Adipocyte (in vitro differentiated cells): ENCODE measurements at regions not wholly inside any gene's neighbourhood (a gene's known extent, or its start where the extent isn't known, plus 50 kb on each side); places are given as distances from the start of the nearest gene placed in this dataset.
"Not testable (repeated sequence)": the region's sequence is repeated elsewhere in the genome, so short reads cannot be mapped to it uniquely, and the experiment has no call there.

Source experiments
- DNase-seq: peaks from one replicate; pipeline ENCODE4 v3.0.0-alpha.2; 2015; ENCODE audit warnings: low read depth
- H3K27me3 ChIP-seq: replicated peaks from 2 replicates; pipeline ENCODE4 v1.7.0; 2013; ENCODE audit warnings: mild to moderate bottlenecking, low read length, moderate library complexity; ENCODE audit not compliant: control insufficient read depth, insufficient read depth
- H3K36me3 ChIP-seq: 2 replicates; pipeline ENCODE4 v1.7.0; 2013; ENCODE audit warnings: low read length, mild to moderate bottlenecking, moderate library complexity; ENCODE audit not compliant: control insufficient read depth, insufficient read depth, severe bottlenecking
- H3K4me1 ChIP-seq: 2 replicates; pipeline ENCODE4 v1.7.0; 2013; ENCODE audit warnings: mild to moderate bottlenecking, low read length, moderate library complexity; ENCODE audit not compliant: control insufficient read depth, insufficient read depth
- H3K4me3 ChIP-seq: 2 replicates; pipeline ENCODE4 v1.7.0; 2013; ENCODE audit warnings: mild to moderate bottlenecking, low read length, moderate library complexity
- H3K9ac ChIP-seq: 2 replicates; pipeline ENCODE4 v1.7.0; 2013; ENCODE audit warnings: mild to moderate bottlenecking, low read length, moderate library complexity
- H3K9me3 ChIP-seq: 2 replicates; pipeline ENCODE4 v1.7.0; 2013; ENCODE audit warnings: mild to moderate bottlenecking, low read length, moderate library complexity; ENCODE audit not compliant: control insufficient read depth

DNA sequence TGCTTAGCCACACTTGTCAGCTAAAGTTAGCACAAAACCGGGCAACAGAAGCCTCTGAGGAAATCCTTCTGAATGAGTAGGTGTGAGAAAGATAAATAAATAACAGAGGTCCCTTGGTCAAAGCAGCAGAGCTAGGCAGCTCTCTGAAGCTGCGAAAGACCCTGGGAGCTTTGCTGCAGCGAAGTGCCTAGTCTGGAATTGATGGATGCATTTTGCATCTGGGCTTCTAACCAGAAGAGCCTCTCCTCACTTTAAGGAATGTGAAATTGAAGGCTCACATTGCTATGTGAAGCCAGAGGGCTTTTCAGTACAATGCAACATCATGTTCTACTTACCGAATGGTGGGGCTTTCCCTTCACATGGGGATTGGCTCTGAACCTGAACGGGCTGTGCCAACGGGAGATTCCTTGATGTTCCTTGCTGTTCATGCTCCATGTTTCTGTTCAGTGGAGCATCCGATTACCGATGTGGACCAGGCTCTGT, 274.6 kb downstream of the HS3ST3B1 start:
- peak; percentile 72 for DNase-seq

DNA sequence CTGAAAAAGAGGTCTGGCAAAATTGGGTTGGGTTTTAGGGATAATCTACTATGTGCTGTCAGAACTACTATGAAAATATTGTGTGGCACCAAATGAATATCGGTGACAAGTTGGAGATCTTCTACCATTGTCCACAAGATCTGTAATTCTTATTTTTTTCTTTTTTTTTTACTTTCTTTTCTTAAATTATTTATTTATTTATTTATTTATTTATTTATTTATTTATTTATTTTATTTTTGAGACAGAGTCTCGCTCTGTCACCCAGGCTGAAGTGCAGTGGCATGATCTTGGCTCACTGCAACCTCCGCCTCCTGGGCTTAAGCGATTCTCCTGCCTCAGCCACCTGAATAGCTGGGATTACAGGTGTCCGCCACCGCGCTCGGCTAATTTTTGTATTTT, 259.4 kb downstream of the HS3ST3B1 start:
- not testable (repeated sequence) for H3K4me1 ChIP-seq, H3K9me3 ChIP-seq, H3K4me3 ChIP-seq, H3K9ac ChIP-seq, H3K27me3 ChIP-seq, H3K36me3 ChIP-seq, DNase-seq

More for the DNA sequence above, 274.6 kb downstream of the HS3ST3B1 start:
- H3K9me3 ChIP-seq: no peaks in the 10 kb centered on the region
- no peak overlapping the region for H3K4me3 ChIP-seq
- H3K9ac ChIP-seq: no peak overlapping the region
- peaks cover 11% of the 10 kb centered on the region for H3K27me3 ChIP-seq
- peaks cover 8% of the 10 kb centered on the region for H3K4me1 ChIP-seq
- H3K36me3 ChIP-seq: no peaks in the 10 kb centered on the region

DNA sequence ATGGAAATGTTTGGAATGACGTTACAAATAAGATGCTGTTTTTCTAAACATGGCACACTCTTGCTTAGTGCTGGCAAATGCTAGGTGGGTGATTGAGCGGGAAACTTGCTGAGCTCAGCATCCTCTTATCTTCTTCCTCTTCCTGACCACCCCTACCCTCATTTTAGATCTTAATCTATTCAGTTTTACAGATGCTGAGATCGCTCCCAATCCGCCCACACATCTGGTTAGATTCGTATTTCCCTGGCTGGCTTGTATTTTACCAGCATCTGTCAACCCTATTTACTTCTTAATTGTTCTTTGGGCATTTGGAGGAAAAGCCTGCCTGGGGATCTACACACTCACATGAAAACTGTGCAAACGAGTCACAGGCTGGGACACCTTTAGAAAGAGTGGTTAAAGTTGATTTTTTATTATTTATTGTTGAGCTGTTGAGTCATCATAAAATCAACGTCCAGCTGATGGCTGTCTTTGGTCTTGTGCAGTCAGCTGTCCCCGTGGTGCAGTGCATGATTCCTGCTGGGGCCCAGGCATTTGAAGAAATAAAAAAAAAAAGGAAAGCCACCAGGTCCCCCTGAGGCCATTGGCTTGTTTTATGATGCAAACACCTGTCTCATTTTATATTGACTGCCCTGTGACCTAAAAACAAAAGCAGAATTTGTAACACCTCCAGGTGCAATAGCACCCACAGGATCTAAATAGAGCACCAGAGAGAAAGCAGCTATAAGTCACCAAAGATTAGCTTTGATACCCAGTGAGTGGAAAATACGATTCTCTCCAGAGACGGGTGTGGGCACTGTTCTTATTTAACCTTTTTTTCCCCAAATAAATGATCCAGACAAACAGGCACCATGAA, 258.6 kb downstream of the HS3ST3B1 start:
- H3K4me3 ChIP-seq: no peak overlapping the region
- no peaks in the 10 kb centered on the region for H3K36me3 ChIP-seq
- no peak for DNase-seq
- no peak overlapping the region for H3K9ac ChIP-seq
- H3K9me3 ChIP-seq: no peaks in the 10 kb centered on the region
- H3K4me1 ChIP-seq: no peaks in the 10 kb centered on the region
- no peaks in the 10 kb centered on the region for H3K27me3 ChIP-seq

DNA sequence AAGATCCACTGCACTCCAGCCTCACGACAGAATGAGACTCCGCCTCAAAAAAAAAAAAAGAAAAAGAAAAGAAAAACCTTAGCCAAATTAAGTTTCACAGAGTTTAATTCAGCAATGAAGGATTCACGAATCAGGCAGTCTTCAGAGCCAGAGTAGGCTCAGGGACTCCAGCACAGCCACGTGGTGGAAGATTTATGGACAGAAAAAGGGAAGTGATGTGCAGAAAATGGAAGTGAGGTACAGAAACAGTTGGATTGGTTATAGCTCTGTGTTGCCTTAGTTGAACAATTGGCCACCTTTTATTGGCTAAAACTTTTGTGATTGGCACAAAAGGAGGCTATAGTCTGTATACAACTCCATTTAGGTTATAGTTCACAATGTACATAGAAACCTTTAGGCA, 256.6 kb downstream of the HS3ST3B1 start:
- Histone ChIP-seq H3K4me1 (no peaks in the 10 kb centered on the region), H3K9ac (no peak overlapping the region), H3K9me3 (no peaks in the 10 kb centered on the region), H3K36me3 (no peaks in the 10 kb centered on the region), H3K27me3 (no peaks in the 10 kb centered on the region), H3K4me3 (no peak overlapping the region)
- no peak for DNase-seq

DNA sequence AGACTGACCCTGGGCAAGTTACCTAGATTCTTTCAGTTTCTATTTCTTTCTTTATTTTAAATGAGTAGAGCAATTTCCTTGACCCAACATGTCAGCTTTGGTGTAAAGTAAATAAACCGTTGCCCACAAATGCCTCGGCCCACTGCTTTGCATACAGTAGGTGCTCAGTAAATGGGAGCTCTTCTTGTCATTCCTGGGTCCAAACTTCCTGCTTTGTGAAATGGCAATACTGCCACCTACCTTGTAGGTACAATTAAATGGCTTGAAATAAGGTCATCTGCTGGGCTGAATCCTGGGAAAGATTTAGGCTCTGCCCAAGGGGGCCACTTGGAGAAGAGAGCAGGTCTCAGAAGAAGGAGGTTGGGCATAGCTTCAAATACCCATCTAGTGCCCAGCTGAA, 253.0 kb downstream of the HS3ST3B1 start:
- H3K9ac ChIP-seq: no peak overlapping the region
- no peak for DNase-seq

DNA sequence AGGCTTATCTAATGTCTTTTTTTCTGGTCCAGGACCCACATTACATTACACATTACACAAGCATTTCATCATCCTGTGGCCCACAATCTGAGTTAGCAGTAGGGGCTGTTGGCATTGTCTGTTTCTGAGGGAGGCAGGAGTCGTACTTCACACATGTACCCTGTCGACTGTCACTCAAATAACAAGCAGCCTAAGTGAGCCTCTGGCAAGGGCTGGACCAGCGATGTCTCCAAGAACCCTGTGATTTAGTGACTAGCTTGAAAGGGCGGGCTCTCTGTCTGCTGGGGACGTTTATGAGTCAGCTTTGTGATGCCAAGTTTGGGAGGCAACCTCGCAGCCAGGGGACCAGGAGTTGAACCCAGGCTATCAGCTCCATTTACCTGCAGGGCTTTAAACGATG, 251.4 kb downstream of the HS3ST3B1 start:
- no peak overlapping the region for H3K9ac ChIP-seq
- H3K9me3 ChIP-seq: no peaks in the 10 kb centered on the region
- H3K4me3 ChIP-seq: no peak overlapping the region
- no peaks in the 10 kb centered on the region for H3K36me3 ChIP-seq
- no peak for DNase-seq
- no peaks in the 10 kb centered on the region for H3K27me3 ChIP-seq
- no peaks in the 10 kb centered on the region for H3K4me1 ChIP-seq

More for the DNA sequence above, 253.0 kb downstream of the HS3ST3B1 start:
- no peak overlapping the region for H3K4me3 ChIP-seq
- no peaks in the 10 kb centered on the region for H3K4me1 ChIP-seq
- no peaks in the 10 kb centered on the region for H3K36me3 ChIP-seq
- H3K9me3 ChIP-seq: no peaks in the 10 kb centered on the region
- H3K27me3 ChIP-seq: no peaks in the 10 kb centered on the region

DNA sequence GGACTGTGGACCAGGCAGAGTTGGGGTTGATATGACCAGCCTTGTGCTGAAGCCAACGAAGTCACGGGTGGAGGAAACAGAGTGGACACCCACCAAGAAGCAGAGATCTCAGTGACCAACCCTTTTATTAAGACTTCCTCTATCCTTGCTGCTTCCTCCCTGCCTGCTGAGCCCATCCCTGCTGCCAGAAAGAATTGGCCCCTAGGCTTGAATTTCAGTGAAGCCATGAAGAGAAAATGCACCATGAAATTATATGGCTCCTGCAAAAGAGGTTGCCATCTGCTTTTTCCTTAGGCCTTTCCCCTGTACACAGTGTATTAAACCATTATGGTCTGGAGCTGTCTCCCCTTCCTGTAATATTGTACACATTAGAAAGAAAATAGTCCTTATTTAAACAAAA, 246.7 kb downstream of the HS3ST3B1 start:
- Histone ChIP-seq H3K9me3 (no peaks in the 10 kb centered on the region), H3K36me3 (no peaks in the 10 kb centered on the region), H3K4me1 (no peaks in the 10 kb centered on the region), H3K9ac (no peak overlapping the region), H3K4me3 (no peak overlapping the region), H3K27me3 (no peaks in the 10 kb centered on the region)
- no peak for DNase-seq

DNA sequence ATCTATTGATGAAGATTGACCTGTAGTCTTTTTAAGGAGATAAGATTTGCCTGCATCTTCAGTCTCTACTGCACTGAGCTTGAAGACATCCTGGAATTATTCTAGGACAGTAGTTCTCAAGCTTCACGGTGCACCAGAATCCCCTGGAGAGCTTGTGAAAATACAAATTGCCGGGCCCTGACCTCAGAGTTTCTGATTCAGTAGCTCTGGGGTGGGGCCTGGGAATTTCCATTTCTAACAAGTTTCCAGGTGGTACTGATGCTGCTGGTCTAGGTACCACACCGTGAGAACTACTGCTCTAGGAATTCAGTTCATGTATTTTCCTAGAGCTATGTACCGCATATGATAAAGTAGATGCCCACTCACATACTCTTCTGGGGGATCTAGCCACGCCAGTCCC, 246.1 kb downstream of the HS3ST3B1 start:
- Histone ChIP-seq H3K36me3 (no peaks in the 10 kb centered on the region), H3K4me1 (no peaks in the 10 kb centered on the region), H3K9me3 (no peaks in the 10 kb centered on the region), H3K27me3 (no peaks in the 10 kb centered on the region), H3K9ac (no peak overlapping the region), H3K4me3 (no peak overlapping the region)
- no peak for DNase-seq

DNA sequence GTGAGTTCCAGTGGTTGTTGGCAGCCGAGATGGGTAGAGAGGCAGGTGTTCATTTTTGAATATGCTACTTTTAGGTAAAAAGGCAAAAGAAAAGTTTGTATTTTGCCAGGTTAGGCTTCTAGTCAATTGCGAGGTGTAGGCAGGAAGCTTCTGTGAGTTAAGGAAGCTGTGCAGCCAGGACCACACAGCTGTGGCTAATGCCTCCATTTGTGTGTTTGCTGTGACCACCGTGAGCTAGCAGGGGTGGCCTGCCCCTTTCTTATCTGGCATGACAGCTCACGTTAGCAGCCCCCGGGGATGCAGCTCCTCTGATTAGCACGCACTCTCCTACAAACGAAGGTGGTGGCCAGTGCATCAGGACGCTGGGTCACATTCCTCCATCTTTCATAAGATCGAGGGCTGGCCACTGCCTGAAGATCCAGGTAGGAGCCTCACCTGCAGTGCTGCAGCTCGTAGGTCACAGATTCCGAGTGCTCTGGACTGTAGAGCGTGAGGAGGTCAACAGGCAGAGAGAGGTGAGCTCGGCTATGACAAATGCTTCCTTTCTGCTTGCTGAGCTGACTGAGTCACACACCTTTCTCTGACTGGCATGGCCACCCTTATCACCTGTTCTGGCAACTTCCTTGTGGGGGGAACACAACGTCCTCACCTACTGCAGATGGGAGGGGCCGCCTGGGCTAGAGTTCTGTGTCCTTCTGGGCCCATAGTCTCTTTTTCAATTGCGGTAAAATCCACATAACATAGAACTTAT, 244.4 kb downstream of the HS3ST3B1 start:
- Histone ChIP-seq H3K27me3 (no peaks in the 10 kb centered on the region), H3K9me3 (no peaks in the 10 kb centered on the region), H3K4me3 (no peak overlapping the region), H3K9ac (no peak overlapping the region), H3K4me1 (no peaks in the 10 kb centered on the region), H3K36me3 (no peaks in the 10 kb centered on the region)
- DNase-seq: no peak

DNA sequence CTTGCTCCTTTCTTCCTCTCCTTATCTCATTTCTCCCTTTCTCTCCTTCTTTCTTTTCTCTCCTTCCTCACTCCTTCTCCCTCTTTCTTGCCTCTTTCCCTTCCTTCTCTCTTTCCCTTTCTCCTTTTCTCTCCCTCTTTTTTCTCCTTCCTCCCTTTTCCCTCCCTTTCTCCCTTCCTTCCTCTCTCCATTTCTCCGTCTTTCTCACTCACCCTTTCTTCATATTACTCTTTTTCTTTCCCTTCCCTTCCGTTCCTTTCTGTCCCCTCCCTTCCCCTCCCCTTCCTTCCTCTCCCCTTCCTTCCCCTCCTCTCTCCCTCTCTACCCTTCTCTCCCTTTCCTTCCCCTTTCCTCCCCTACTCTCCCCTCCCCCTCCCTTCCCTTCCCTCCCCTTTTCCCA, 240.8 kb downstream of the HS3ST3B1 start:
- no peaks in the 10 kb centered on the region for H3K4me1 ChIP-seq
- H3K9ac ChIP-seq: no peak overlapping the region
- no peak overlapping the region for H3K4me3 ChIP-seq
- no peak for DNase-seq
- H3K36me3 ChIP-seq: no peaks in the 10 kb centered on the region
- no peaks in the 10 kb centered on the region for H3K27me3 ChIP-seq
- H3K9me3 ChIP-seq: peaks cover 6% of the 10 kb centered on the region

DNA sequence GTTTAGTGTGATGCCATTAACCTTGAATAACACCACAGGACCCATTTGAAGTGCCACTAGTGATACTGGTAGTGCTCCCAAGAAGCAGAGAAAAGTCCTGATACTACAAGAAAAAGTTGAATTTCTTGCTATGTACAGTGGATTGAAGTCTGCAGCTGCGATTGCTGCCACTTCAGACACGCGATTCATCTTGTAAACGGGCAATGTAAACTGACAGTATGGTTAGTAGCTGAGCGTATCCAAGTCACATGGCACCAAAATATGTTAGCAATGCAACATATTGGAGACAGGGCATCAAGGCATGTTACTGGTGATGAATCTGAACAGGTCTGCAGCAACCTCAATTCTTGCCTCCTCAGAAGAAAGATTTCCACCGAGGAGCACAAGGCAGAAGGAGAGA, 238.9 kb downstream of the HS3ST3B1 start:
- no peak for DNase-seq
- H3K36me3 ChIP-seq: no peaks in the 10 kb centered on the region
- H3K9ac ChIP-seq: no peak overlapping the region
- no peaks in the 10 kb centered on the region for H3K4me1 ChIP-seq
- H3K4me3 ChIP-seq: no peak overlapping the region
- H3K9me3 ChIP-seq: peaks cover 6% of the 10 kb centered on the region
- H3K27me3 ChIP-seq: no peaks in the 10 kb centered on the region
